ENCODE measurements at regions not wholly inside any gene's neighbourhood (a gene's known extent, or its start where the extent isn't known, plus 50 kb on each side); places are given as distances from the start of the nearest gene placed in this dataset.

DNA sequence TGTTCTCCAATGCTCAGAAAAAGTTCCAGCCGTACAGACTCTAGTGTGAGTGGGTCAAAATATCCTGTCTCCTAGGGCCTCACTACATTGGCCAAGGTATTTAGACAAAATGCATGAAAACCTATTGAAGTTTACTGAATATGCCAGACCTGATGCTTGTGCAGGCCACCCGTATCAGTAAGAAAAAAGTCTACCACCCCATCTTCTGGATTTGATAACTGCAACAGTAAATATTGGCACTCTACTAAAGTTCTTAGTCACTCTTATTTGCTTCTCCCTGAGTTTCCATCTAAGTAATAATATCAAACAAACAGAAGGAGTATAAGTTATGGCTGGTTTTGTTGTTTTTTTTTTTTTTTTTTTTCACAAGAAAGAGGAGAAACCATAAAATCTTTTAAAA is 627.7 kb upstream of the KLF4 start:
- DNase-seq: no peak
- no peaks in the 10 kb centered on the region for H3K4me1 Mint-ChIP-seq
- H3K27me3 Mint-ChIP-seq: no peaks in the 10 kb centered on the region
- H3K27ac Mint-ChIP-seq: no peak overlapping the region
- no peak overlapping the region for H3K4me3 Mint-ChIP-seq
- H3K9me3 Mint-ChIP-seq (ENCODE audit: low read depth): no peaks in the 10 kb centered on the region
- CTCF ChIA-PET: no interaction called here
- H3K36me3 Mint-ChIP-seq: no peaks in the 10 kb centered on the region
- no peak for ATAC-seq

DNA sequence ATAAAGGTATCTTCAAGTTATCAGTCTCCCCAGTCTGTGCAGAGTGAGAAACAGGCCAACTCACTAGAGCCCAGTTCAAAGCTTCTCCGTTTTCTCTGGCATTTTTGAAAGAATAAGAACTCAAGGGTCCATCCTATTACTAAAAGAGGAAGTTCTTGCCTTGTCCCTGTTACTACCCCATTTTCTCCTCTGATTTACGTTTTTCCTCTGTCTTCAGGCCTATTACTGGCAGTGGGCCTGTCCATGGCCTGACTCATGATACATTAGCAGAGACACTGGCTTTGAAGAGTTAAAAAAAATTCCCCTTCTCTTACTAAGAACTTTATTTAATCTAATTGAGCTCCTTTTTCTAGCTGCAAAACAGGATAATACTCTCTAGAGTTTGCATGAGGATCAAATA is 624.0 kb upstream of the KLF4 start:
- DNase-seq: no peak
- Mint-ChIP-seq H3K36me3 (no peaks in the 10 kb centered on the region), H3K9me3 (ENCODE audit: low read depth) (no peaks in the 10 kb centered on the region), H3K27me3 (no peaks in the 10 kb centered on the region), H3K4me1 (no peaks in the 10 kb centered on the region), H3K27ac (no peak overlapping the region), H3K4me3 (no peak overlapping the region)
- ATAC-seq: no peak
- CTCF ChIA-PET: interaction anchor here (0.6 kb wide), 1 partner anchor 33 kb away, joined by 4 read pairs; no protein-coding TSS in a partner anchor

- no peak for DNase-seq
- Mint-ChIP-seq H3K27me3 (no peaks in the 10 kb centered on the region), H3K4me3 (no peak overlapping the region), H3K9me3 (ENCODE audit: low read depth) (no peaks in the 10 kb centered on the region), H3K27ac (no peak overlapping the region), H3K36me3 (no peaks in the 10 kb centered on the region), H3K4me1 (no peaks in the 10 kb centered on the region)
- CTCF ChIA-PET: no interaction called here
- ATAC-seq: no peak
Measured at GRCh38 chr9:108109927-108110690, 620.5 kb upstream of the KLF4 start.

DNA sequence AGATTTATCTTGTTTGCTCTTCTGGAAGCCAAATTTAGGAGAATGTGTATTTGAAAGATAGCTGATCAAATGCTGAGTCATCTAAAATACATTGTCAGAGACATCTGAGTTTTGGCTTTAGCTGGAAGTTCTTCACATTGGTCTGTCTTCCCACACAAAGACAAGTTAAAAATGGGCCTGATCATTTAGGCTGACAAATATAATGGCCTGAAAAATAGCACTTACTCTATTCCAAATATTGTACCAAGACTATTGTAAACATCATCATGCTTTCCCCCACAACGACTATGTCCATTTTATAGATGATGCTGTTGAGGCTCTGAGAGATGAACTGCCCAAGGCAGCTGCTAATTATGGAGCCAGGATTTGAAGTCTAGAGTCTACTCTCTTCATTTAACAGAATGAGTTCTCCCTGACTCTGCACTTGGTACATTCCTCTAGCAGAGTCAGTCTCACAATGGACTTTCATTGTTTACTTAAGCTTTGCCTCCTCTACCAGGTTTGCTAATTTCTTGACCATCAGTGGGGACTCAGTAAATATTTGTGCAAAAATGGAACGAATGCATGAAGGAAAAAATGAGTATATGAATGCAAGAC is 619.4 kb upstream of the KLF4 start:
- Mint-ChIP-seq H3K27me3 (no peaks in the 10 kb centered on the region), H3K27ac (no peak overlapping the region), H3K4me1 (no peaks in the 10 kb centered on the region)

GRCh38 chr9:108108280-108108851 is 618.8 kb upstream of the KLF4 start:
- Mint-ChIP-seq H3K9me3 (ENCODE audit: low read depth) (no peaks in the 10 kb centered on the region), H3K4me3 (no peak overlapping the region), H3K4me1 (no peaks in the 10 kb centered on the region), H3K27ac (no peak overlapping the region), H3K36me3 (no peaks in the 10 kb centered on the region), H3K27me3 (no peaks in the 10 kb centered on the region)
- ATAC-seq (no peak), DNase-seq (no peak)
- CTCF ChIA-PET: no interaction called here

More for the DNA sequence above, 619.4 kb upstream of the KLF4 start:
- ATAC-seq: no peak
- CTCF ChIA-PET: no interaction called here
- Mint-ChIP-seq H3K4me3 (no peak overlapping the region), H3K9me3 (ENCODE audit: low read depth) (no peaks in the 10 kb centered on the region), H3K36me3 (no peaks in the 10 kb centered on the region)
- DNase-seq: no peak

- Mint-ChIP-seq H3K9me3 (ENCODE audit: low read depth) (peaks cover 3% of the 10 kb centered on the region), H3K36me3 (no peaks in the 10 kb centered on the region), H3K27me3 (no peaks in the 10 kb centered on the region), H3K27ac (no peak overlapping the region), H3K4me3 (no peak overlapping the region), H3K4me1 (no peaks in the 10 kb centered on the region)
- DNase-seq (no peak), ATAC-seq (no peak)
- CTCF ChIA-PET: no interaction called here
Measured at GRCh38 chr9:108105885-108106284, 616.3 kb upstream of the KLF4 start.

DNA sequence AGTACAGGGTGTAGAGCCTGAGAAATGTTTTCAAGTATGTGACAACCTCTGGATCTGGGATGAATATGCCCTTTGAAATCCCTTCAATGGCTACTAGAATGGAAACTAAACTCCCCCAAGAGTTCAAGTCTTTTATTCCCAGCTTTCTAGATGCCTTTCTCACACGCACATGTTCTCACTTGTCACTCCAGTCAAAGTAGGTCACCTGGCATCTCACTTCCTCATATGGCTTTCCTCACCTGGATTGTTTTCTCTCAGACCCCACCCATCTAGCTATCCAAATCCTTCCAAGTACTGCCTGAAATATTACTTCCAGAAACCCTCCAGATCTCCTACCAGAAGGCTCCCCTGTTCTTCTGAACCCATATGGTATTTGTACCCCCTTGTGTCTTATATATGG is 615.4 kb upstream of the KLF4 start:
- Mint-ChIP-seq H3K9me3 (ENCODE audit: low read depth) (peaks cover 3% of the 10 kb centered on the region), H3K27ac (no peak overlapping the region), H3K27me3 (no peaks in the 10 kb centered on the region), H3K4me3 (no peak overlapping the region), H3K4me1 (no peaks in the 10 kb centered on the region), H3K36me3 (no peaks in the 10 kb centered on the region)
- DNase-seq (no peak), ATAC-seq (no peak)
- CTCF ChIA-PET: no interaction called here

DNA sequence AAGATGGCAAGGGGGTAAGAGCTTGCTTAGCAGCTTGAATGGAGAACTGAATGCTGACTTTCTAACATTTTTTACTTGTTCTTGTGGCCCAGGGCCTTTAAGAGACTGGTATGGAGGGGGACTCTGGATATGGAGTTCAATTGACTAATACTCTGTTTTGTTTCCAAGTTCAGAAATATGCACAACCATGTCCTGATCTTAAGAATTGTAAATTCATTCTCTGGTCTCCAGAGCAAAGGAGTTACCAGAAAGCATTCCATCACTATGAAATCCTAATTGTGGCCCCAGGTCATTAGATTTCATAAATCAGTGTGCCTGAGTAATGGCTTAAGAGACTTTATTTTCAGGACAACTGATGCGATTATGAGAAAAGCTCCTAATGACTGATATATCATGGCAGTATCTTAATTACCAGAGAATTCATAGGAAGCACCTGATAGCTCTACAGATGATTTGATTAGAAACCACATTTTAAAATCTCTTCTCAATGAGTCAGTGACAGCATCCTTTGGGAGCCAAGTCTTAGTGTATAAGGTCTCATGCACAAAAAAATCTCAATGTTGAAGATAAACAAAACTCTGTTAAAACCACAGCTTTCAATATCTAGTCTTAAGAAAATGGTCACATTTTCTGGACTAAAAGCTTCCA is 613.6 kb upstream of the KLF4 start:
- H3K4me1 Mint-ChIP-seq: no peaks in the 10 kb centered on the region
- no peaks in the 10 kb centered on the region for H3K36me3 Mint-ChIP-seq
- no peak overlapping the region for H3K4me3 Mint-ChIP-seq
- H3K9me3 Mint-ChIP-seq (ENCODE audit: low read depth): peaks cover 5% of the 10 kb centered on the region
- CTCF ChIA-PET: no interaction called here
- DNase-seq (no peak), ATAC-seq (no peak)
- H3K27me3 Mint-ChIP-seq: no peaks in the 10 kb centered on the region
- no peak overlapping the region for H3K27ac Mint-ChIP-seq

DNA sequence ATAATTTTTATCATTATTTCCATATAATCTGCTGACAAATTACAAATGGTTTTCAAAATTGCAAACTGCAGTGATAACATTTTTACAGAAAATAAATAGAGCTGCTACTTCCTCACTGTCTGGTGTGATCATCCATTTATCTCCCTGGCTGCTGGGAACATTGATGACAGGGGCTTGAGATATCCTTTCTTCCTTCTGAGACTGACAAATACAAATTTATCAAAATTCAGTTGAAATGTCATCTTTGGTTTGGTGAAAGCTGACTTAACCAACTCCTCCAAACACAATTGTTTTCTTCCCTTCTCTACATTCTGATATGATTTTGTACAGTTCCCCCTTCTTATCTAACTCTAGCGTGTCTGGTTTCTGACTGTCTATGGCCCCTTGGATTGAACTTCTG is 611.8 kb upstream of the KLF4 start:
- H3K4me3 Mint-ChIP-seq: no peak overlapping the region
- H3K36me3 Mint-ChIP-seq: no peaks in the 10 kb centered on the region
- H3K9me3 Mint-ChIP-seq (ENCODE audit: low read depth): peaks cover 5% of the 10 kb centered on the region
- no peaks in the 10 kb centered on the region for H3K4me1 Mint-ChIP-seq
- DNase-seq (no peak), ATAC-seq (no peak)
- no peak overlapping the region for H3K27ac Mint-ChIP-seq
- H3K27me3 Mint-ChIP-seq: no peaks in the 10 kb centered on the region
- CTCF ChIA-PET: no interaction called here

GRCh38 chr9:108100571-108100970 is 611.0 kb upstream of the KLF4 start:
- Mint-ChIP-seq H3K4me3 (no peak overlapping the region), H3K9me3 (ENCODE audit: low read depth) (peaks cover 5% of the 10 kb centered on the region), H3K27me3 (no peaks in the 10 kb centered on the region), H3K27ac (no peak overlapping the region), H3K36me3 (no peaks in the 10 kb centered on the region), H3K4me1 (no peaks in the 10 kb centered on the region)
- no peak for DNase-seq
- no peak for ATAC-seq
- CTCF ChIA-PET: no interaction called here

DNA sequence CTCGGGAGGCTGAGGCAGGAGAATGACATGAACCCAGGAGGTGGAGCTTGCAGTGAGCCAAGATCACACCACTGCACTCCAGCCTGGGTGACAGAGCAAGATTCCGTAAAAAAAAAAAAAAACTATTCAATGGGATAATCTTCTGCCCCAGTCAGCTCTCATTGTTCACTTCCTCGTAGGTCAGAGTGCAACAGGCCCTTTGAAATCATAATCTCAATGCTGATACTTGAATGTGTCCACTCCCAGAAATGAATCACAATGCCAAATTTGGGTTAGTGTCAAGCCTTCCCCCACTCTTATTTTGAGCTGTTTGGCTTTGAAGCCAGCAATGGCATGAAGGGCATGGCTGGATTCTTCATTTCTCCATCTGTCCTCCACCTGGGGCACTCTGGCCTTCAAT is 610.3 kb upstream of the KLF4 start:
- no peak for DNase-seq
- Mint-ChIP-seq H3K27ac (no peak overlapping the region), H3K27me3 (no peaks in the 10 kb centered on the region), H3K4me3 (no peak overlapping the region), H3K9me3 (ENCODE audit: low read depth) (peaks cover 5% of the 10 kb centered on the region), H3K36me3 (no peaks in the 10 kb centered on the region), H3K4me1 (no peaks in the 10 kb centered on the region)
- ATAC-seq: no peak
- CTCF ChIA-PET: no interaction called here

GRCh38 chr9:108095496-108095895 is 605.9 kb upstream of the KLF4 start:
- Mint-ChIP-seq H3K4me3 (no peak overlapping the region), H3K36me3 (no peaks in the 10 kb centered on the region), H3K27ac (no peak overlapping the region), H3K9me3 (ENCODE audit: low read depth) (peaks cover 4% of the 10 kb centered on the region), H3K4me1 (no peaks in the 10 kb centered on the region), H3K27me3 (no peaks in the 10 kb centered on the region)
- no peak for ATAC-seq
- CTCF ChIA-PET: no interaction called here
- DNase-seq: no peak

- ATAC-seq: no peak
- H3K27me3 Mint-ChIP-seq: no peaks in the 10 kb centered on the region
- CTCF ChIA-PET: no interaction called here
- H3K4me1 Mint-ChIP-seq: no peaks in the 10 kb centered on the region
- no peak for DNase-seq
- no peaks in the 10 kb centered on the region for H3K36me3 Mint-ChIP-seq
- H3K4me3 Mint-ChIP-seq: no peak overlapping the region
- no peak overlapping the region for H3K27ac Mint-ChIP-seq
- peaks cover 2% of the 10 kb centered on the region for H3K9me3 Mint-ChIP-seq (ENCODE audit: low read depth)
Measured at GRCh38 chr9:108094676-108094993, 605.1 kb upstream of the KLF4 start.
